Breast epithelium (tissue), 3 donors: ENCODE measurements at regions not wholly inside any gene's neighbourhood (a gene's known extent, or its start where the extent isn't known, plus 50 kb on each side); places are given as distances from the start of the nearest gene placed in this dataset.

Experiments
- POLR2A ChIP-seq: fragments of 450-650 bp; IDR thresholded peaks from one replicate; pipeline ENCODE4 v1.6.1; 2016; ENCODE audit warnings: antibody characterized with exemption, mild to moderate bottlenecking, moderate library complexity
- TF ChIP-seq, protein P1 (sequence below), 3 donors: fragments of 450-650 bp; IDR thresholded peaks; one replicate each; pipeline ENCODE4 v1.5.1; 2016 to 2017; ENCODE audit warnings: antibody characterized with exemption in 3 of 3, mild to moderate bottlenecking in 3 of 3, moderate library complexity in 3 of 3

GRCh38 chr3:159275741-159276140, 473.9 kb downstream of the MFSD1 start:
- TF ChIP-seq, protein P1, sequence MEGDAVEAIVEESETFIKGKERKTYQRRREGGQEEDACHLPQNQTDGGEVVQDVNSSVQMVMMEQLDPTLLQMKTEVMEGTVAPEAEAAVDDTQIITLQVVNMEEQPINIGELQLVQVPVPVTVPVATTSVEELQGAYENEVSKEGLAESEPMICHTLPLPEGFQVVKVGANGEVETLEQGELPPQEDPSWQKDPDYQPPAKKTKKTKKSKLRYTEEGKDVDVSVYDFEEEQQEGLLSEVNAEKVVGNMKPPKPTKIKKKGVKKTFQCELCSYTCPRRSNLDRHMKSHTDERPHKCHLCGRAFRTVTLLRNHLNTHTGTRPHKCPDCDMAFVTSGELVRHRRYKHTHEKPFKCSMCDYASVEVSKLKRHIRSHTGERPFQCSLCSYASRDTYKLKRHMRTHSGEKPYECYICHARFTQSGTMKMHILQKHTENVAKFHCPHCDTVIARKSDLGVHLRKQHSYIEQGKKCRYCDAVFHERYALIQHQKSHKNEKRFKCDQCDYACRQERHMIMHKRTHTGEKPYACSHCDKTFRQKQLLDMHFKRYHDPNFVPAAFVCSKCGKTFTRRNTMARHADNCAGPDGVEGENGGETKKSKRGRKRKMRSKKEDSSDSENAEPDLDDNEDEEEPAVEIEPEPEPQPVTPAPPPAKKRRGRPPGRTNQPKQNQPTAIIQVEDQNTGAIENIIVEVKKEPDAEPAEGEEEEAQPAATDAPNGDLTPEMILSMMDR (IDR thresholded peaks at IDR 0.05): no peak
- TF ChIP-seq POLR2A: no peak
